ENCODE measurements at regions not wholly inside any gene's neighbourhood (a gene's known extent, or its start where the extent isn't known, plus 50 kb on each side); places are given as distances from the start of the nearest gene placed in this dataset.

DNA sequence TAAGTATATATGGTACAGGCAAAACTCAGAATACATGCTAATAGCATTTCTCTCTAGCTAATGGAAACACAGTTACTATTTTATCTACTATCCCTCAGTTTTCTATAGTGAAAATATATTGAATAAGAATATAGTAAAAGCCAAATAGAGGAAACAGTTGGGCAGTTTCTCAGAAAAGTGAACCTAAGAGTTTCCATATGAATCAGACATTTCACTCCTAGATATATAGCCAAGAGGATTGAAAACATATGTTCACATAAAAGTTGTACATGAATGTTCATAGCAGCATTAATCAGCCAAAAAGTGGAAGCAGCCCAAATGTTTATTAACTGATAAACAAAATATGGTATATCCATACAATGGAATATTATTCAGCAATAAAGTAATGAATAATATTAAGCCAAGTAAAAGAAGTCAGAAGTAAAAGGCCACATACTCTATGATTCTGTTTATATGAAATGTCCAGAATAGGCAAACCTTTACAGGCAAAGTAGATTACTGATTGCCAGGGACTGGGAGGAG is 134.6 kb downstream of the CYB561 start:
- Histone ChIP-seq H3K4me1 (no peaks in the 10 kb centered on the region), H3K27ac (replicated peaks in 1 of 4) (no peak overlapping the region), H3K27me3 (no peaks in the 10 kb centered on the region), H3K4me3 (no peak overlapping the region), H3K9me3 (no peaks in the 10 kb centered on the region), H3K36me3 (peaks cover 5 to 14% (median 9%) of the 10 kb centered on the region in 4 donors)
- no peak for DNase-seq (ENCODE audit: extremely low spot score)
- no peak for TF ChIP-seq POLR2AphosphoS5 (IDR thresholded peaks at IDR 0.05)
- TF ChIP-seq POLR2A (IDR thresholded peaks at IDR 0.05; ENCODE audit: low read depth) = no peak
- TF ChIP-seq EP300 (IDR thresholded peaks at IDR 0.05) = no peak
- TF ChIP-seq CTCF (IDR thresholded peaks at IDR 0.05) = no peak
- intact Hi-C loops (cut with DNase I) = no loop called here

GRCh38 chr17:63314761-63315160 is 131.3 kb downstream of the CYB561 start:
- no peak for TF ChIP-seq POLR2A (IDR thresholded peaks at IDR 0.05; ENCODE audit: low read depth)

GRCh38 chr17:63316100-63316499 is 130.0 kb downstream of the CYB561 start:
- H3K9me3 ChIP-seq = no peaks in the 10 kb centered on the region
- intact Hi-C loops (cut with DNase I) = no loop called here
- WGBS = 94% methylated on average over 1 of the region's 1 CpG
- H3K27ac ChIP-seq (replicated peaks in 1 of 4) = no peak overlapping the region
- no peaks in the 10 kb centered on the region for H3K27me3 ChIP-seq
- no peak for DNase-seq (ENCODE audit: extremely low spot score)
- no peak overlapping the region for H3K4me3 ChIP-seq
- H3K4me1 ChIP-seq = no peaks in the 10 kb centered on the region
- peaks cover 8 to 30% (median 12%) of the 10 kb centered on the region in 4 donors for H3K36me3 ChIP-seq
- no peak for TF ChIP-seq POLR2AphosphoS5 (IDR thresholded peaks at IDR 0.05)

More at GRCh38 chr17:63314761-63315160, 131.3 kb downstream of the CYB561 start:
- no peaks in the 10 kb centered on the region for H3K4me1 ChIP-seq
- WGBS = 97% methylated on average over 10 of the region's 10 CpGs
- no peak for DNase-seq (ENCODE audit: extremely low spot score)
- no peaks in the 10 kb centered on the region for H3K9me3 ChIP-seq
- intact Hi-C loops (cut with DNase I) = no loop called here
- H3K36me3 ChIP-seq = peaks cover 8 to 27% (median 12%) of the 10 kb centered on the region in 4 donors
- no peaks in the 10 kb centered on the region for H3K27me3 ChIP-seq
- H3K27ac ChIP-seq (replicated peaks in 1 of 4) = no peak overlapping the region
- H3K4me3 ChIP-seq = no peak overlapping the region

- Histone ChIP-seq H3K27ac (replicated peaks in 1 of 4) (no peak overlapping the region), H3K4me3 (no peak overlapping the region), H3K36me3 (peaks cover 8 to 39% (median 12%) of the 10 kb centered on the region in 4 donors), H3K9me3 (no peaks in the 10 kb centered on the region), H3K27me3 (no peaks in the 10 kb centered on the region), H3K4me1 (no peaks in the 10 kb centered on the region)
- 75% methylated on average over 2 of the region's 2 CpGs for WGBS
- TF ChIP-seq CTCF (IDR thresholded peaks at IDR 0.05) = no peak
- TF ChIP-seq POLR2AphosphoS5 (IDR thresholded peaks at IDR 0.05) = no peak
- TF ChIP-seq POLR2A (IDR thresholded peaks at IDR 0.05; ENCODE audit: low read depth) = no peak
- TF ChIP-seq EP300 (IDR thresholded peaks at IDR 0.05) = no peak
- intact Hi-C loops (cut with DNase I) = no loop called here
- no peak for DNase-seq (ENCODE audit: extremely low spot score)
Observed at GRCh38 chr17:63317166-63317840, 128.8 kb downstream of the CYB561 start.

DNA sequence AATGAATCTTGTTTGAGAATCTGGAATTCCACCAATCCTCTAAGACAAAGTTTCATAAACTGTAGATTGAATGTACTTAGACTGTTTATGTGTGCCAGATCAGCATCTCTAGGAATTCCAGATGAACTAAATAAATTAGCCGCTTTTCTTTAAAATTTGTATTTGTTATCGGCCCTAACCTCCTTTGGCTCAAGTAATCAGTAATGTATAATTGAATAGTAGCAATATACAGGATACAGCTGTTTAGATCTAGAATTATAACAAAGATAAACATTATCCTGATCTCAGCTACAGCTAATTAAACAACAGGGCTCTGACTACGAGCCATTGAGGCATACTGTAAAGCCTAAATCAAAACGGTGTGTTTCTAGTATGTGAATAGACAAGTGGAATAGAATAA is 120.3 kb downstream of the CYB561 start:
- 76% methylated on average over 4 of the region's 4 CpGs for WGBS
- TF ChIP-seq POLR2AphosphoS5 (IDR thresholded peaks at IDR 0.05) = no peak
- intact Hi-C loops (cut with DNase I) = no loop called here
- no peak for DNase-seq (ENCODE audit: extremely low spot score)
- Histone ChIP-seq H3K9me3 (no peaks in the 10 kb centered on the region), H3K4me1 (peaks cover 0 to 15% (median 7%) of the 10 kb centered on the region in 4 donors), H3K27ac (replicated peaks in 1 of 4) (no peak overlapping the region), H3K36me3 (peaks cover 0 to 9% (median 0%) of the 10 kb centered on the region in 4 donors), H3K27me3 (no peaks in the 10 kb centered on the region), H3K4me3 (no peak overlapping the region)

- TF ChIP-seq POLR2AphosphoS5 (IDR thresholded peaks at IDR 0.05) = no peak
- no peak for DNase-seq (ENCODE audit: extremely low spot score)
- H3K4me3 ChIP-seq = no peak overlapping the region
- H3K27ac ChIP-seq (replicated peaks in 1 of 4) = no peak overlapping the region
- H3K36me3 ChIP-seq = no peaks in the 10 kb centered on the region
- H3K27me3 ChIP-seq = no peaks in the 10 kb centered on the region
- H3K4me1 ChIP-seq = peaks cover 0 to 16% (median 13%) of the 10 kb centered on the region in 4 donors
- H3K9me3 ChIP-seq = no peaks in the 10 kb centered on the region
- intact Hi-C loops (cut with DNase I) = no loop called here
Observed at GRCh38 chr17:63329876-63330275, 116.2 kb downstream of the CYB561 start.
